ENCODE measurements at regions not wholly inside any gene's neighbourhood (a gene's known extent, or its start where the extent isn't known, plus 50 kb on each side); places are given as distances from the start of the nearest gene placed in this dataset.

DNA sequence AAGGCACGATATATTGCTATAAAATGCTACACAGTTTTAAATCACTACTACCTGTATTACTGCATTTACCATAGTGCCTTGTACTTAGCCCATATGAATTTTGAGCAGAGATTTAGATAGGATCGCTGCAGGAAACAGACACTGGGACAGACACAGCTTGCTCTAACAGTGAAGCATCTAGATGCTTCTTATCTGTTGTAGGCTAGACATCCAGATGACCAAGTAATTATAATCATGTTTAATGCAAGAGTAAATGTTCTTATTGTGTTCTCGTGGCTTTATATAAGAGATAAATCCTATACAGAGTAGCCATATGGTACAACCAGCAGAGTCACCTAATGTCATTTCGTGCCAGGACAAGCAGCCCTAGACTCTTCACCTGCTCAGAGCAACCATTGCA lies 92.8 kb downstream of the ASCL1 start:
- POLR2A ChIA-PET, result no interaction called here
- no peak for TF ChIP-seq HOXA7 (CRISPR knock-in tag; IDR thresholded peaks at IDR 0.05)
- no peak for TF ChIP-seq SREBF2 (IDR thresholded peaks at IDR 0.05)
- TF ChIP-seq, protein P1, sequence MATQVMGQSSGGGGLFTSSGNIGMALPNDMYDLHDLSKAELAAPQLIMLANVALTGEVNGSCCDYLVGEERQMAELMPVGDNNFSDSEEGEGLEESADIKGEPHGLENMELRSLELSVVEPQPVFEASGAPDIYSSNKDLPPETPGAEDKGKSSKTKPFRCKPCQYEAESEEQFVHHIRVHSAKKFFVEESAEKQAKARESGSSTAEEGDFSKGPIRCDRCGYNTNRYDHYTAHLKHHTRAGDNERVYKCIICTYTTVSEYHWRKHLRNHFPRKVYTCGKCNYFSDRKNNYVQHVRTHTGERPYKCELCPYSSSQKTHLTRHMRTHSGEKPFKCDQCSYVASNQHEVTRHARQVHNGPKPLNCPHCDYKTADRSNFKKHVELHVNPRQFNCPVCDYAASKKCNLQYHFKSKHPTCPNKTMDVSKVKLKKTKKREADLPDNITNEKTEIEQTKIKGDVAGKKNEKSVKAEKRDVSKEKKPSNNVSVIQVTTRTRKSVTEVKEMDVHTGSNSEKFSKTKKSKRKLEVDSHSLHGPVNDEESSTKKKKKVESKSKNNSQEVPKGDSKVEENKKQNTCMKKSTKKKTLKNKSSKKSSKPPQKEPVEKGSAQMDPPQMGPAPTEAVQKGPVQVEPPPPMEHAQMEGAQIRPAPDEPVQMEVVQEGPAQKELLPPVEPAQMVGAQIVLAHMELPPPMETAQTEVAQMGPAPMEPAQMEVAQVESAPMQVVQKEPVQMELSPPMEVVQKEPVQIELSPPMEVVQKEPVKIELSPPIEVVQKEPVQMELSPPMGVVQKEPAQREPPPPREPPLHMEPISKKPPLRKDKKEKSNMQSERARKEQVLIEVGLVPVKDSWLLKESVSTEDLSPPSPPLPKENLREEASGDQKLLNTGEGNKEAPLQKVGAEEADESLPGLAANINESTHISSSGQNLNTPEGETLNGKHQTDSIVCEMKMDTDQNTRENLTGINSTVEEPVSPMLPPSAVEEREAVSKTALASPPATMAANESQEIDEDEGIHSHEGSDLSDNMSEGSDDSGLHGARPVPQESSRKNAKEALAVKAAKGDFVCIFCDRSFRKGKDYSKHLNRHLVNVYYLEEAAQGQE (IDR thresholded peaks at IDR 0.05), result no peak
- TF ChIP-seq RAD21 (conservative IDR thresholded peaks at IDR 0.05 in 1 of 2, IDR thresholded peaks at IDR 0.05 in 1 of 2), result no peak
- TF ChIP-seq, protein P2, sequence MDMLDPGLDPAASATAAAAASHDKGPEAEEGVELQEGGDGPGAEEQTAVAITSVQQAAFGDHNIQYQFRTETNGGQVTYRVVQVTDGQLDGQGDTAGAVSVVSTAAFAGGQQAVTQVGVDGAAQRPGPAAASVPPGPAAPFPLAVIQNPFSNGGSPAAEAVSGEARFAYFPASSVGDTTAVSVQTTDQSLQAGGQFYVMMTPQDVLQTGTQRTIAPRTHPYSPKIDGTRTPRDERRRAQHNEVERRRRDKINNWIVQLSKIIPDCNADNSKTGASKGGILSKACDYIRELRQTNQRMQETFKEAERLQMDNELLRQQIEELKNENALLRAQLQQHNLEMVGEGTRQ (IDR thresholded peaks at IDR 0.05), result no peak
- TF ChIP-seq POLR2AphosphoS2 (conservative IDR thresholded peaks at IDR 0.05; ENCODE audit: low read length), result no peak
- TF ChIP-seq EHF (CRISPR knock-in tag; IDR thresholded peaks at IDR 0.05), result no peak
- no peak for TF ChIP-seq ZSCAN20 (CRISPR knock-in tag; IDR thresholded peaks at IDR 0.05)
- TF ChIP-seq CHD4 (IDR thresholded peaks at IDR 0.05; ENCODE audit: borderline replicate concordance), result no peak
- TF ChIP-seq, protein P3, sequence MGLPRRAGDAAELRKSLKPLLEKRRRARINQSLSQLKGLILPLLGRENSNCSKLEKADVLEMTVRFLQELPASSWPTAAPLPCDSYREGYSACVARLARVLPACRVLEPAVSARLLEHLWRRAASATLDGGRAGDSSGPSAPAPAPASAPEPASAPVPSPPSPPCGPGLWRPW (IDR thresholded peaks at IDR 0.05), result no peak
- TF ChIP-seq FOXS1 (CRISPR knock-in tag; IDR thresholded peaks at IDR 0.05), result no peak
- no peak for TF ChIP-seq MAZ (IDR thresholded peaks at IDR 0.05; ENCODE audit: borderline replicate concordance, low read depth, low read length)
- no peak for TF ChIP-seq ZC3H11A (IDR thresholded peaks at IDR 0.05)
- no peak for TF ChIP-seq RARB (CRISPR knock-in tag; IDR thresholded peaks at IDR 0.05)
- no peak for TF ChIP-seq HOXB5 (CRISPR knock-in tag; IDR thresholded peaks at IDR 0.05)
- WGBS (ENCODE audit: missing lambda C conversion rate), result 2% methylated on average over 4 of the region's 4 CpGs
- Histone ChIP-seq H3K4me3 (no peak overlapping the region), H3K27ac (no peak overlapping the region), H3K4me1 (no peaks in the 10 kb centered on the region), H3K4me2 (no peak overlapping the region), H3K9me3 (no peaks in the 10 kb centered on the region)
- ATAC-seq (no peak), FAIRE-seq (no peak), DNase-seq (ENCODE audit: low read depth in 1 of 2, low spot score in 1 of 2) (no peak)
- CTCF ChIA-PET, result interaction anchor here (1.0 kb wide), 1 partner anchor 25 kb away, joined by 3 read pairs; no protein-coding TSS in a partner anchor

DNA sequence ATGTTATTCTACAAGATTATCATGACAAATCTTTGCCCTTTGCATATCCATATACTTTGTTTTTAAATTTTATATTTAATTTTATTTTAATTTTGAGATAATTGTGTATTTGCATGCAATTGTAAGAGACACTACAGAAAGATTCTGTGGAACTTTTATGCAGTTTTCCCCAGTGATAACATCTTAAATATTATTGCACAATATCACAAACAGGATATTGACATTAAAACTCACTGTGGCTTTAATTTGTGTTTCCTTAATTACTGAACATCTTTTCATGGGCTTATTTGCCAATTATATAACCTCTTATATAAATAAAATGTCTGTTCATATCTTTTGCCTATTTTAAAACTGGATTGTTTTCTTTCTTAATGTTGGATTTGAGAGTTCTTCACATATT lies 95.6 kb downstream of the ASCL1 start:
- H3K4me2 ChIP-seq, result no peak overlapping the region
- FAIRE-seq (no peak), DNase-seq (ENCODE audit: low read depth in 1 of 2, low spot score in 1 of 2) (no peak), ATAC-seq (no peak)
- H3K9me3 ChIP-seq, result no peaks in the 10 kb centered on the region
- no peaks in the 10 kb centered on the region for H3K4me1 ChIP-seq
- no peak for TF ChIP-seq MAZ (IDR thresholded peaks at IDR 0.05; ENCODE audit: borderline replicate concordance, low read depth, low read length)
- no peak for TF ChIP-seq TFCP2L1 (CRISPR knock-in tag; IDR thresholded peaks at IDR 0.05)
- TF ChIP-seq POLR2AphosphoS2 (conservative IDR thresholded peaks at IDR 0.05; ENCODE audit: low read length), result no peak
- TF ChIP-seq, protein P4, sequence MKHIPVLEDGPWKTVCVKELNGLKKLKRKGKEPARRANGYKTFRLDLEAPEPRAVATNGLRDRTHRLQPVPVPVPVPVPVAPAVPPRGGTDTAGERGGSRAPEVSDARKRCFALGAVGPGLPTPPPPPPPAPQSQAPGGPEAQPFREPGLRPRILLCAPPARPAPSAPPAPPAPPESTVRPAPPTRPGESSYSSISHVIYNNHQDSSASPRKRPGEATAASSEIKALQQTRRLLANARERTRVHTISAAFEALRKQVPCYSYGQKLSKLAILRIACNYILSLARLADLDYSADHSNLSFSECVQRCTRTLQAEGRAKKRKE (CRISPR knock-in tag; IDR thresholded peaks at IDR 0.05; ENCODE audit: low read depth), result no peak
- no peak for TF ChIP-seq FOXS1 (CRISPR knock-in tag; IDR thresholded peaks at IDR 0.05)
- TF ChIP-seq, protein P5, sequence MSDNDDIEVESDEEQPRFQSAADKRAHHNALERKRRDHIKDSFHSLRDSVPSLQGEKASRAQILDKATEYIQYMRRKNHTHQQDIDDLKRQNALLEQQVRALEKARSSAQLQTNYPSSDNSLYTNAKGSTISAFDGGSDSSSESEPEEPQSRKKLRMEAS (IDR thresholded peaks at IDR 0.05), result no peak
- no peak for TF ChIP-seq BHLHE40 (IDR thresholded peaks at IDR 0.05; ENCODE audit: low read depth, low read length)
- TF ChIP-seq, protein P6, sequence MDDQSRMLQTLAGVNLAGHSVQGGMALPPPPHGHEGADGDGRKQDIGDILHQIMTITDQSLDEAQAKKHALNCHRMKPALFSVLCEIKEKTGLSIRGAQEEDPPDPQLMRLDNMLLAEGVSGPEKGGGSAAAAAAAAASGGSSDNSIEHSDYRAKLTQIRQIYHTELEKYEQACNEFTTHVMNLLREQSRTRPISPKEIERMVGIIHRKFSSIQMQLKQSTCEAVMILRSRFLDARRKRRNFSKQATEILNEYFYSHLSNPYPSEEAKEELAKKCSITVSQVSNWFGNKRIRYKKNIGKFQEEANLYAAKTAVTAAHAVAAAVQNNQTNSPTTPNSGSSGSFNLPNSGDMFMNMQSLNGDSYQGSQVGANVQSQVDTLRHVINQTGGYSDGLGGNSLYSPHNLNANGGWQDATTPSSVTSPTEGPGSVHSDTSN (IDR thresholded peaks at IDR 0.05), result no peak
- CTCF ChIA-PET, result no interaction called here
- no peak overlapping the region for H3K4me3 ChIP-seq
- POLR2A ChIA-PET, result no interaction called here
- H3K27ac ChIP-seq, result no peak overlapping the region
